ENCODE measurements at regions not wholly inside any gene's neighbourhood (a gene's known extent, or its start where the extent isn't known, plus 50 kb on each side); places are given as distances from the start of the nearest gene placed in this dataset.

DNA sequence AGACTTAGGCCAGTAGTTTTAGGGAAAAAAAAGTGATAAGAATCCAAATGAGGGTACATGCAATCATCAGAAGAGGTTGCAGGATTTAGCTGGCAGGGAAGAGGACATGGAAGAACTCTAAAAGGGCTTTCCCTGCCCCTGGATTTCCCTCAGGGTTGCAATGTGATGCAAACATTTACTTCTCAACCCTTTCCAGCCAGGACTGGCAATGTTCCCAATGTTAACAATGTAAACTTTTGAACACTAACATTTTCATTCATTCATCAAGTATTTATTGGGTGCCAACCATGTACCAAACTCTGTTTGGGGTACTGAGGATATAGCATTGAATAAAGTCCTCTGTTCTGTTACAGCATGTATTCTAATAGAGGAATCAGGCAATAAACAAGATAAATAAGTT lies 349.4 kb upstream of the LRRC3B start:
- TF ChIP-seq, protein P1, sequence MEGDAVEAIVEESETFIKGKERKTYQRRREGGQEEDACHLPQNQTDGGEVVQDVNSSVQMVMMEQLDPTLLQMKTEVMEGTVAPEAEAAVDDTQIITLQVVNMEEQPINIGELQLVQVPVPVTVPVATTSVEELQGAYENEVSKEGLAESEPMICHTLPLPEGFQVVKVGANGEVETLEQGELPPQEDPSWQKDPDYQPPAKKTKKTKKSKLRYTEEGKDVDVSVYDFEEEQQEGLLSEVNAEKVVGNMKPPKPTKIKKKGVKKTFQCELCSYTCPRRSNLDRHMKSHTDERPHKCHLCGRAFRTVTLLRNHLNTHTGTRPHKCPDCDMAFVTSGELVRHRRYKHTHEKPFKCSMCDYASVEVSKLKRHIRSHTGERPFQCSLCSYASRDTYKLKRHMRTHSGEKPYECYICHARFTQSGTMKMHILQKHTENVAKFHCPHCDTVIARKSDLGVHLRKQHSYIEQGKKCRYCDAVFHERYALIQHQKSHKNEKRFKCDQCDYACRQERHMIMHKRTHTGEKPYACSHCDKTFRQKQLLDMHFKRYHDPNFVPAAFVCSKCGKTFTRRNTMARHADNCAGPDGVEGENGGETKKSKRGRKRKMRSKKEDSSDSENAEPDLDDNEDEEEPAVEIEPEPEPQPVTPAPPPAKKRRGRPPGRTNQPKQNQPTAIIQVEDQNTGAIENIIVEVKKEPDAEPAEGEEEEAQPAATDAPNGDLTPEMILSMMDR (IDR thresholded peaks at IDR 0.05), result no peak
- TF ChIP-seq POLR2A (IDR thresholded peaks at IDR 0.05), result no peak
